Gastrocnemius medialis (tissue), 4 donors: ENCODE measurements at regions not wholly inside any gene's neighbourhood (a gene's known extent, or its start where the extent isn't known, plus 50 kb on each side); places are given as distances from the start of the nearest gene placed in this dataset.
"Not testable (repeated sequence)": the region's sequence is repeated elsewhere in the genome, so short reads cannot be mapped to it uniquely, and the experiment has no call there.

Source experiments
- ATAC-seq, 2 donors: fragments of 150-250 bp; one replicate each; pipeline ENCODE4 v1.9.1; 2016
- DNase-seq, 2 donors: peaks; one replicate each; pipeline ENCODE4 v3.0.0-alpha.2; 2019
- H3K27ac ChIP-seq, 4 donors: fragments of 200-600 bp; sonication (generic); 1 replicate in 1 of 4; 2 replicates in 3 of 4; pipeline ENCODE4 v1.5.1; 2016 to 2018; ENCODE audit warnings: mild to moderate bottlenecking in 2 of 4, moderate library complexity in 1 of 4
- H3K27me3 ChIP-seq, 3 donors: fragments of 200-600 bp; sonication (generic) in 2 of 3; 1 replicate in 1 of 3; 2 replicates in 2 of 3; pipeline versions ENCODE4 v1.5.1 to v1.6.0; 2016 to 2019; ENCODE audit warnings: mild to moderate bottlenecking in 1 of 3, moderate library complexity in 1 of 3
- H3K36me3 ChIP-seq, 2 donors: fragments of 200-600 bp; sonication (generic) in 1 of 2; one replicate each; pipeline ENCODE4 v1.5.1; 2017 to 2018
- H3K4me1 ChIP-seq, 2 donors: fragments of 200-600 bp; sonication (generic) in 1 of 2; one replicate each; pipeline ENCODE4 v1.5.1; 2016 to 2017; ENCODE audit warnings: mild to moderate bottlenecking in 2 of 2
- H3K4me3 ChIP-seq, 4 donors: fragments of 200-600 bp; sonication (generic) in 3 of 4; 1 replicate in 1 of 4; 2 replicates in 3 of 4; pipeline ENCODE4 v1.5.1; 2016 to 2019; ENCODE audit warnings: mild to moderate bottlenecking in 2 of 4
- H3K9me3 ChIP-seq, 3 donors: fragments of 200-600 bp; sonication (generic) in 2 of 3; 1 replicate in 1 of 3; 2 replicates in 2 of 3; pipeline ENCODE4 v1.5.1; 2016 to 2019
- CTCF ChIP-seq, 5 experiments: fragments of 450-650 bp in 3 of 5; fragments of 200-600 bp in 2 of 5; sonication (generic) in 2 of 5; IDR thresholded peaks in 4 of 5; conservative IDR thresholded peaks in 1 of 5; 1 replicate in 4 of 5; 2 replicates in 1 of 5; pipeline ENCODE4 v1.5.1; 2016 to 2019; ENCODE audit warnings: antibody characterized with exemption in 5 of 5, mild to moderate bottlenecking in 3 of 5, moderate library complexity in 3 of 5
- POLR2A ChIP-seq, 2 donors: fragments of 450-650 bp; IDR thresholded peaks; one replicate each; pipeline ENCODE4 v1.6.1; 2017; ENCODE audit warnings: antibody characterized with exemption in 2 of 2, mild to moderate bottlenecking in 2 of 2, moderate library complexity in 2 of 2
- in situ Hi-C, 4 donors: fragments of 200-750 bp; cut with MboI; loops; one replicate each; pipeline versions ENCODE4 v1.15.0 to v1.8.0; 2017; ENCODE audit warnings: low sequenced_read_pairs in 4 of 4
- intact Hi-C: fragments of 100-400 bp; cut with DNase I; formaldehyde crosslinking; loops from one replicate; pipeline ENCODE4 v1.15.1; 2023; ENCODE audit warnings: low total_unique reads

- ATAC-seq, result peak in 1 of 2 donors; percentile 60
- H3K9me3 ChIP-seq, result no peaks in the 10 kb centered on the region
- H3K27me3 ChIP-seq, result no peaks in the 10 kb centered on the region
- peak overlapping the region; percentile 11 to 42 (median 30) for H3K27ac ChIP-seq
- intact Hi-C loops (loop anchor here (10.0 kb wide), 1 partner anchor 240 kb away; the partner anchor contains the start of gene BMP4), in situ Hi-C loops (no loop called here)
- no peaks in the 10 kb centered on the region for H3K36me3 ChIP-seq
- peaks cover 6 to 8% of the 10 kb centered on the region in 2 donors for H3K4me1 ChIP-seq
- no peak for DNase-seq
- H3K4me3 ChIP-seq, result peak overlapping the region in 3 of 4 donors; percentile 3 to 31 (median 4)
- TF ChIP-seq CTCF (IDR thresholded peaks at IDR 0.05 in 4 of 5, conservative IDR thresholded peaks at IDR 0.05 in 1 of 5) (no peak), POLR2A (IDR thresholded peaks at IDR 0.05) (no peak)
Observed at GRCh38 chr14:53715193-53715721, 241.4 kb downstream of the BMP4 start.

- Histone ChIP-seq H3K4me3 (peak overlapping the region in 3 of 4 donors; percentile 3 to 31 (median 4)), H3K9me3 (no peaks in the 10 kb centered on the region), H3K36me3 (no peaks in the 10 kb centered on the region), H3K27ac (peak overlapping the region; percentile 11 to 42 (median 30)), H3K27me3 (no peaks in the 10 kb centered on the region), H3K4me1 (peaks cover 6 to 8% of the 10 kb centered on the region in 2 donors)
- intact Hi-C loops, result loop anchor here (10.0 kb wide), 1 partner anchor 240 kb away; the partner anchor contains the start of gene BMP4
- TF ChIP-seq POLR2A (IDR thresholded peaks at IDR 0.05) (no peak), CTCF (IDR thresholded peaks at IDR 0.05 in 4 of 5, conservative IDR thresholded peaks at IDR 0.05 in 1 of 5) (no peak)
- no peak for ATAC-seq
- in situ Hi-C loops, result no loop called here
- no peak for DNase-seq
Observed at GRCh38 chr14:53714495-53715192, 242.0 kb downstream of the BMP4 start.

GRCh38 chr14:53712901-53713300 lies 243.7 kb downstream of the BMP4 start:
- H3K9me3 ChIP-seq, in situ Hi-C loops, H3K27ac ChIP-seq, H3K4me3 ChIP-seq, H3K4me1 ChIP-seq, DNase-seq, H3K36me3 ChIP-seq, ATAC-seq, H3K27me3 ChIP-seq: not testable (repeated sequence)
- intact Hi-C loops, result loop anchor here (10.0 kb wide), 1 partner anchor 242 kb away; the partner anchor contains the start of gene BMP4

- no peaks in the 10 kb centered on the region for H3K27me3 ChIP-seq
- no peak for ATAC-seq
- no peaks in the 10 kb centered on the region for H3K9me3 ChIP-seq
- H3K4me1 ChIP-seq, result peaks cover 5 to 6% of the 10 kb centered on the region in 2 donors
- in situ Hi-C loops (no loop called here), intact Hi-C loops (loop anchor here (10.0 kb wide), 1 partner anchor 244 kb away; the partner anchor contains the start of gene BMP4)
- no peak overlapping the region for H3K27ac ChIP-seq
- H3K4me3 ChIP-seq, result no peak overlapping the region
- no peak for TF ChIP-seq CTCF (IDR thresholded peaks at IDR 0.05 in 4 of 5, conservative IDR thresholded peaks at IDR 0.05 in 1 of 5)
- no peak for TF ChIP-seq POLR2A (IDR thresholded peaks at IDR 0.05)
- DNase-seq, result no peak
- no peaks in the 10 kb centered on the region for H3K36me3 ChIP-seq
Observed at GRCh38 chr14:53711205-53711604, 245.4 kb downstream of the BMP4 start.

- TF ChIP-seq CTCF (IDR thresholded peaks at IDR 0.05 in 4 of 5, conservative IDR thresholded peaks at IDR 0.05 in 1 of 5) (no peak), POLR2A (IDR thresholded peaks at IDR 0.05) (no peak)
- Histone ChIP-seq H3K9me3 (no peaks in the 10 kb centered on the region), H3K4me3 (no peak overlapping the region), H3K4me1 (peaks cover 0 to 2% of the 10 kb centered on the region in 2 donors), H3K27me3 (no peaks in the 10 kb centered on the region), H3K36me3 (no peaks in the 10 kb centered on the region), H3K27ac (no peak overlapping the region)
- in situ Hi-C loops (no loop called here), intact Hi-C loops (loop anchor here (10.0 kb wide), 1 partner anchor 244 kb away; the partner anchor contains the start of gene BMP4)
- DNase-seq, result no peak
- no peak for ATAC-seq
Observed at GRCh38 chr14:53710615-53711014, 246.0 kb downstream of the BMP4 start.
